Head of caudate nucleus (tissue), 42 donors: ENCODE measurements at regions not wholly inside any gene's neighbourhood (a gene's known extent, or its start where the extent isn't known, plus 50 kb on each side); places are given as distances from the start of the nearest gene placed in this dataset.
"Not testable (repeated sequence)": the region's sequence is repeated elsewhere in the genome, so short reads cannot be mapped to it uniquely, and the experiment has no call there.

Source experiments
- DNase-seq, 42 donors: peaks; one replicate each; pipeline versions ENCODE4 v3.0.0 to v3.0.0-alpha.2; 2020 to 2021; ENCODE audit warnings: mixed read lengths in 7 of 42
- intact Hi-C: fragments of 100-400 bp; cut with DNase I; formaldehyde crosslinking; loops from one replicate; pipeline ENCODE4 v1.15.0; 2022

GRCh38 chr3:197378985-197379718 is 80.7 kb upstream of the DLG1 start:
- peak in 3 of 42 donors; percentile 4 to 12 (median 4) for DNase-seq
- intact Hi-C loops = no loop called here

GRCh38 chr3:197376735-197377555 is 78.5 kb upstream of the DLG1 start:
- DNase-seq = peak in 11 of 42 donors; percentile 9 to 67 (median 37)
- intact Hi-C loops = no loop called here

- intact Hi-C loops = no loop called here
- DNase-seq = peak in 7 of 42 donors; percentile 2 to 28 (median 11)
Measured at GRCh38 chr3:197376020-197376419, 77.6 kb upstream of the DLG1 start.

- peak in 8 of 42 donors; percentile 3 to 36 (median 12) for DNase-seq
- intact Hi-C loops = no loop called here
Measured at GRCh38 chr3:197375001-197375441, 76.6 kb upstream of the DLG1 start.

- peak in 7 of 42 donors; percentile 3 to 27 (median 10) for DNase-seq
- intact Hi-C loops = no loop called here
Measured at GRCh38 chr3:197373096-197373495, 74.7 kb upstream of the DLG1 start.

- intact Hi-C loops = no loop called here
Measured at GRCh38 chr3:197372047-197372661, 73.7 kb upstream of the DLG1 start.

GRCh38 chr3:197371591-197372046 is 73.2 kb upstream of the DLG1 start:
- peak in 1 of 42 donors; percentile 1 for DNase-seq
- intact Hi-C loops = no loop called here

More at GRCh38 chr3:197372047-197372661, 73.7 kb upstream of the DLG1 start:
- DNase-seq = peak in 6 of 42 donors; percentile 3 to 37 (median 14)

- intact Hi-C loops = no loop called here
- DNase-seq = peak in 3 of 42 donors; percentile 6 to 18 (median 7)
Measured at GRCh38 chr3:197369545-197369944, 71.1 kb upstream of the DLG1 start.

GRCh38 chr3:197368821-197369220 is 70.4 kb upstream of the DLG1 start:
- intact Hi-C loops = no loop called here
- DNase-seq = peak in 5 of 42 donors; percentile 6 to 30 (median 10)

GRCh38 chr3:197368330-197368729 is 69.9 kb upstream of the DLG1 start:
- DNase-seq = peak in 2 of 42 donors; percentile 2 to 11
- intact Hi-C loops = no loop called here

- DNase-seq = peak in 27 of 42 donors; percentile 17 to 77 (median 51)
- intact Hi-C loops = no loop called here
Measured at GRCh38 chr3:197367081-197367780, 68.8 kb upstream of the DLG1 start.

GRCh38 chr3:197366301-197367044 is 68.1 kb upstream of the DLG1 start:
- intact Hi-C loops = no loop called here
- DNase-seq = peak in 9 of 42 donors; percentile 3 to 51 (median 26)

GRCh38 chr3:197365586-197365985 is 67.2 kb upstream of the DLG1 start:
- no peak for DNase-seq
- intact Hi-C loops = no loop called here

- intact Hi-C loops = no loop called here
- DNase-seq = peak in 21 of 42 donors; percentile 17 to 82 (median 51)
Measured at GRCh38 chr3:197364410-197365071, 66.1 kb upstream of the DLG1 start.

- peak in 10 of 42 donors; percentile 1 to 31 (median 11) for DNase-seq
- intact Hi-C loops = no loop called here
Measured at GRCh38 chr3:197363553-197364409, 65.4 kb upstream of the DLG1 start.

- intact Hi-C loops = no loop called here
- DNase-seq = peak in 2 of 42 donors; percentile 14 to 33
Measured at GRCh38 chr3:197362081-197362480, 63.7 kb upstream of the DLG1 start.

- intact Hi-C loops, DNase-seq: not testable (repeated sequence)
Measured at GRCh38 chr3:197360095-197360494, 61.7 kb upstream of the DLG1 start.
